ENCODE measurements at regions not wholly inside any gene's neighbourhood (a gene's known extent, or its start where the extent isn't known, plus 50 kb on each side); places are given as distances from the start of the nearest gene placed in this dataset.

DNA sequence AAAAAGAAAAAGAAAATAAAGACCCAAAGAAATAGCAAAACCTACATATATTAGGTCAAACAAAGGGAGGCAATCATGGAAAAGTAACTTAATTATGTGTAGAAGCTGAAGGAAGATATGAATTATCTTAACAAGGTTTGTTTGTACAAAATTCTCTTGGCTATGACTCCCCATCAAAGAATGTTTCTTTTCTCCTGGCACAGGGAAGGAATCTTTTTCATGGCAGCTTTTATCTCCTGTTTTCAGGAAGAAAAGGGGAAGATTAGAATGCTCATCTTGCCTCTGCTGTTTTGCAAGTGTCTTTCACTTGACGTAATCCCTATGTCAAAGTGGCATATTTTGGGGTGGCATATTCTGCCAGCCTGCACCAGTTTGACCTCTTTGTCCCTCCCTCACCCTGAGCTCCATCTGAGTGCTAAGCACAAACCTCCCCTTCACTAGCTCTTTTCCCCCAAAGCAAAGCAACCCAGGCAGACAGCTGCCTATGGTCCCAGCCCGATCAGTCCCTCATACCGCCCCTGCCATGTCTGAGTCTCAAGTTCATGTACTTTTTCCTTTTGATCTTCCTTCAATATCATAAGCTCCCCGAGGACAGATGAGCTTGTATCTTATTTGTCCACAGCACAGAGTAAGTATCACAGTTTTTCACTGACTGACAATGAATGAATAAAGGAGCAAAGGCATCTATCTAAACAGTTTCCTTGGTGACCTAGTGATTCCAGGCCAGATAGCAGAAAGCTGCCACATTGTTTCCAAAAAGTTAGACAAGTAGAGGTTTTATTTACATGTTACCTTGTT lies 242.8 kb upstream of the ANKRD55 start:
- Histone ChIP-seq H3K27ac (replicated peaks) (no peak overlapping the region), H3K4me3 (replicated peaks; ENCODE audit: insufficient read depth, low read length) (no peak overlapping the region), H3K27me3 (ENCODE audit: insufficient read depth, poor library complexity, severe bottlenecking) (no peaks in the 10 kb centered on the region)
- TF ChIP-seq CTCF (IDR thresholded peaks at IDR 0.05; ENCODE audit: insufficient read depth, low read length) = no peak
- no peak for TF ChIP-seq SPI1 (IDR thresholded peaks at IDR 0.05; ENCODE audit: borderline replicate concordance, low read depth)
- TF ChIP-seq, protein P1, sequence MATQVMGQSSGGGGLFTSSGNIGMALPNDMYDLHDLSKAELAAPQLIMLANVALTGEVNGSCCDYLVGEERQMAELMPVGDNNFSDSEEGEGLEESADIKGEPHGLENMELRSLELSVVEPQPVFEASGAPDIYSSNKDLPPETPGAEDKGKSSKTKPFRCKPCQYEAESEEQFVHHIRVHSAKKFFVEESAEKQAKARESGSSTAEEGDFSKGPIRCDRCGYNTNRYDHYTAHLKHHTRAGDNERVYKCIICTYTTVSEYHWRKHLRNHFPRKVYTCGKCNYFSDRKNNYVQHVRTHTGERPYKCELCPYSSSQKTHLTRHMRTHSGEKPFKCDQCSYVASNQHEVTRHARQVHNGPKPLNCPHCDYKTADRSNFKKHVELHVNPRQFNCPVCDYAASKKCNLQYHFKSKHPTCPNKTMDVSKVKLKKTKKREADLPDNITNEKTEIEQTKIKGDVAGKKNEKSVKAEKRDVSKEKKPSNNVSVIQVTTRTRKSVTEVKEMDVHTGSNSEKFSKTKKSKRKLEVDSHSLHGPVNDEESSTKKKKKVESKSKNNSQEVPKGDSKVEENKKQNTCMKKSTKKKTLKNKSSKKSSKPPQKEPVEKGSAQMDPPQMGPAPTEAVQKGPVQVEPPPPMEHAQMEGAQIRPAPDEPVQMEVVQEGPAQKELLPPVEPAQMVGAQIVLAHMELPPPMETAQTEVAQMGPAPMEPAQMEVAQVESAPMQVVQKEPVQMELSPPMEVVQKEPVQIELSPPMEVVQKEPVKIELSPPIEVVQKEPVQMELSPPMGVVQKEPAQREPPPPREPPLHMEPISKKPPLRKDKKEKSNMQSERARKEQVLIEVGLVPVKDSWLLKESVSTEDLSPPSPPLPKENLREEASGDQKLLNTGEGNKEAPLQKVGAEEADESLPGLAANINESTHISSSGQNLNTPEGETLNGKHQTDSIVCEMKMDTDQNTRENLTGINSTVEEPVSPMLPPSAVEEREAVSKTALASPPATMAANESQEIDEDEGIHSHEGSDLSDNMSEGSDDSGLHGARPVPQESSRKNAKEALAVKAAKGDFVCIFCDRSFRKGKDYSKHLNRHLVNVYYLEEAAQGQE (IDR thresholded peaks at IDR 0.05; ENCODE audit: insufficient replicate concordance, low read depth) = no peak
- TF ChIP-seq GABPA (IDR thresholded peaks at IDR 0.05; ENCODE audit: low read depth) = no peak
- DNase-seq (ENCODE audit: low read depth in 1 of 2, low spot score in 1 of 2) = no peak

DNA sequence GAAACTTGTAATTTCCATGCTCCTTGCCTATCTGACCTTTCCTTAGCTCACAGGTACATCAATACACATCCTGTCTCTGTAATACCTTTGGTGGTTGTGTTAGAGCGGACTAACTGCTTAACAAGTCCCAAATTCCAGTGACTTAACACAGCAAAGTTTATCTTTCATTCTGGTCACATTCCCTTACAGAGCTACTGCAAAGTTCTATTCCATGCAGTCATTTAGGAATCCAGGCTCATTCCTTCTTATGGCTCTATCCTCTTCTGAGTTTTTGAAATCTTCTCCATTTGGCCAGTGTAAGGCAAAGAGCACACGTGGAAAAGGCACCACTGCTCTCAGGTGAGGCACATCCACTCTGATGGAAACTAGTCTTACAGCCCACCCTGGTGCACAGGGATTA lies 238.6 kb upstream of the ANKRD55 start:
- no peak overlapping the region for H3K27ac ChIP-seq (replicated peaks)
- TF ChIP-seq CTCF (IDR thresholded peaks at IDR 0.05; ENCODE audit: insufficient read depth, low read length) = no peak
- no peak for TF ChIP-seq GABPA (IDR thresholded peaks at IDR 0.05; ENCODE audit: low read depth)
- TF ChIP-seq, protein P1 (IDR thresholded peaks at IDR 0.05; ENCODE audit: insufficient replicate concordance, low read depth) = no peak
- TF ChIP-seq POLR2AphosphoS5 (IDR thresholded peaks at IDR 0.05; ENCODE audit: low read depth) = no peak
- TF ChIP-seq SPI1 (IDR thresholded peaks at IDR 0.05; ENCODE audit: borderline replicate concordance, low read depth) = no peak
- no peak for DNase-seq (ENCODE audit: low read depth in 1 of 2, low spot score in 1 of 2)

GRCh38 chr5:56470007-56470406 lies 236.9 kb upstream of the ANKRD55 start:
- H3K27ac ChIP-seq (replicated peaks) = no peak overlapping the region
- H3K4me3 ChIP-seq (replicated peaks; ENCODE audit: insufficient read depth, low read length) = no peak overlapping the region
- H3K27me3 ChIP-seq (ENCODE audit: insufficient read depth, poor library complexity, severe bottlenecking) = no peaks in the 10 kb centered on the region
- TF ChIP-seq POLR2AphosphoS5 (IDR thresholded peaks at IDR 0.05; ENCODE audit: low read depth) (no peak), GABPA (IDR thresholded peaks at IDR 0.05; ENCODE audit: low read depth) (no peak)
- no peak for DNase-seq (ENCODE audit: low read depth in 1 of 2, low spot score in 1 of 2)

More for the DNA sequence above, 238.6 kb upstream of the ANKRD55 start:
- H3K4me3 ChIP-seq (replicated peaks; ENCODE audit: insufficient read depth, low read length) = no peak overlapping the region
- no peaks in the 10 kb centered on the region for H3K27me3 ChIP-seq (ENCODE audit: insufficient read depth, poor library complexity, severe bottlenecking)

DNA sequence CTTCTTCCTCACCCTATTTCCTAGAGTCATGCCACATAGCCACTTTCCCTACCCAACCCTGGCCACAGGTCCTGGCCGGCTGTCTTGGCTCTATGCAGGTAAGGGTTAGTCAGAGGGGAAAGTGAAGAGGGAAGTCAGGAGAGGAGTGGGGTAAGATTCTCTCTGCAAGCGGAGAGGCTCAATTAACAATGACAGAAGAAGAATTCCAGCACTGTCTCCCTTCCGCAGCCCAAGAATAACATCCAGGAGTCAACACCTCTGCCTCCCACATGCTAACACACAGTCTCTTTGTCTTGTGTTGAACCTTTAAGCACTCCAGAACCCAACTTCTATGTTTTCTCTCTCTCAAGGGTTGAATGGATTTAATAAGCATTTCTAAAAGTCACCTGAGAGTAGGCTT lies 235.1 kb upstream of the ANKRD55 start:
- Histone ChIP-seq H3K4me3 (replicated peaks; ENCODE audit: insufficient read depth, low read length) (no peak overlapping the region), H3K27me3 (ENCODE audit: insufficient read depth, poor library complexity, severe bottlenecking) (no peaks in the 10 kb centered on the region)
- TF ChIP-seq, protein P1 (IDR thresholded peaks at IDR 0.05; ENCODE audit: insufficient replicate concordance, low read depth) = no peak
- TF ChIP-seq CTCF (IDR thresholded peaks at IDR 0.05; ENCODE audit: insufficient read depth, low read length) (no peak), SPI1 (IDR thresholded peaks at IDR 0.05; ENCODE audit: borderline replicate concordance, low read depth) (no peak), GABPA (IDR thresholded peaks at IDR 0.05; ENCODE audit: low read depth) (no peak), POLR2AphosphoS5 (IDR thresholded peaks at IDR 0.05; ENCODE audit: low read depth) (no peak)

More for the DNA sequence above, 235.1 kb upstream of the ANKRD55 start:
- no peak overlapping the region for H3K27ac ChIP-seq (replicated peaks)
- no peak for DNase-seq (ENCODE audit: low read depth in 1 of 2, low spot score in 1 of 2)

All from HL-60 (cell line).